ENCODE measurements at regions not wholly inside any gene's neighbourhood (a gene's known extent, or its start where the extent isn't known, plus 50 kb on each side); places are given as distances from the start of the nearest gene placed in this dataset.

DNA sequence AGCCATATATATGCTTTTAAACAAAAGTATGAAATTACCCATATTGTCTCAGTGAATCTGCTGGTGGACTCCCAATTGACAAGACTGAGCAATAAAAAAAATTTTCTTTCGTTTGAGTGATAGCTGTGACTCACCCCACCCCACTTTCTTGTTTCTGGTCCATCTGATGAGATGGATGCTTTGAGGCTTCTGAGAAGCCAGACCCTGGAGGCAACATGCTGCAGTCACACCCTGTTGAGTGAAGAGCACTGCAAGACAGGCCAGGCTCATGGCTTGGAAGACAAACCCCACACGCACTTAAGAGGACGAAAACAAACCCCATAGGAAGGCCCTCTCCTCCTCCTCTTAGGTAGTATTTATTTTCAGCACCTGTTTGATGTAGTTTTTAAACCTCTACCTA, 276.0 kb upstream of the TTC14 start:
- H3K27me3 ChIP-seq (ENCODE audit: control insufficient read depth, insufficient read depth, low read length): no peaks in the 10 kb centered on the region
- DNase-seq (ENCODE audit: low read depth): no peak
- H3K36me3 ChIP-seq (ENCODE audit: control insufficient read depth, insufficient read depth, low read length): no peaks in the 10 kb centered on the region
- TF ChIP-seq, protein P1, sequence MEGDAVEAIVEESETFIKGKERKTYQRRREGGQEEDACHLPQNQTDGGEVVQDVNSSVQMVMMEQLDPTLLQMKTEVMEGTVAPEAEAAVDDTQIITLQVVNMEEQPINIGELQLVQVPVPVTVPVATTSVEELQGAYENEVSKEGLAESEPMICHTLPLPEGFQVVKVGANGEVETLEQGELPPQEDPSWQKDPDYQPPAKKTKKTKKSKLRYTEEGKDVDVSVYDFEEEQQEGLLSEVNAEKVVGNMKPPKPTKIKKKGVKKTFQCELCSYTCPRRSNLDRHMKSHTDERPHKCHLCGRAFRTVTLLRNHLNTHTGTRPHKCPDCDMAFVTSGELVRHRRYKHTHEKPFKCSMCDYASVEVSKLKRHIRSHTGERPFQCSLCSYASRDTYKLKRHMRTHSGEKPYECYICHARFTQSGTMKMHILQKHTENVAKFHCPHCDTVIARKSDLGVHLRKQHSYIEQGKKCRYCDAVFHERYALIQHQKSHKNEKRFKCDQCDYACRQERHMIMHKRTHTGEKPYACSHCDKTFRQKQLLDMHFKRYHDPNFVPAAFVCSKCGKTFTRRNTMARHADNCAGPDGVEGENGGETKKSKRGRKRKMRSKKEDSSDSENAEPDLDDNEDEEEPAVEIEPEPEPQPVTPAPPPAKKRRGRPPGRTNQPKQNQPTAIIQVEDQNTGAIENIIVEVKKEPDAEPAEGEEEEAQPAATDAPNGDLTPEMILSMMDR (IDR thresholded peaks at IDR 0.05; ENCODE audit: insufficient read depth, low read length, poor library complexity, severe bottlenecking): no peak
- H3K4me3 ChIP-seq (ENCODE audit: low read depth, low read length): no peak overlapping the region

DNA sequence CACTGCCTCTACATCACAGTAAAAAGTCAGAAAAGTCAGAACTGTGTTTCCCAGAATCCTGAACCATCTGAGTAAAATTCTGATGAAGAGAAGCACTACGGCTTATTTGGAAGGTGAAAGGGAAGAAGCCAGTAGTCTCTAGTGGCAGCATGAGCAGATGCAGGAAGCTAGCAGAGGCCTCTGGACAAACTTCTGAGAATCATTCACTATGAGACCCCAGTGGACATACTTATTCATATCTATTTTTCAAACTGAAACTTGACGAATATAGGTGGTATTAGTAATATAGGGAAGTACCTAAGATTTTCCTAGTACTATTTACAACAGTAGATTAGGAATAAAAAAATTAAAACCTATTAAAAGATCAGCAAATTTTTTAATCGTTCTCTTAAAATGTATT, 272.8 kb upstream of the TTC14 start:
- DNase-seq (ENCODE audit: low read depth): no peak
- TF ChIP-seq, protein P1 (IDR thresholded peaks at IDR 0.05; ENCODE audit: insufficient read depth, low read length, poor library complexity, severe bottlenecking): no peak
- no peaks in the 10 kb centered on the region for H3K27me3 ChIP-seq (ENCODE audit: control insufficient read depth, insufficient read depth, low read length)

DNA sequence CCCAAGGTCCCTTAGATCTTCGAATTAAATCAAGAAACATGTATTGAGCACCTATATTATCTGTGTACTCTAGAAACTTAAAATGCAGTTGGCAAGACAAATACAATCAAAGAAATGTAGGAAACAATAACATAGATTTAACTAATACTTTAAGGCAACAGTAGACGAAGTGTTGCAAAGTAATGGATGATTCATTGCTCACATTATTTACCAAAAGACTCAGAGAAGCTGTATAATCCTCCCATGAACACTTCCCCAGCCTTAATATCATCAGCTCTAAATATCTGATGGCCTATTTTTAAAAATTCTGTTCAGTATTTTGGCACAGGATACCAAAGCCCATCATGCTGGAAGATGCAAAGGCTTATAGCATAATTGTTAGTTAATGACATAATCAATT, 272.1 kb upstream of the TTC14 start:
- TF ChIP-seq, protein P1 (IDR thresholded peaks at IDR 0.05; ENCODE audit: insufficient read depth, low read length, poor library complexity, severe bottlenecking): no peak
- H3K4me3 ChIP-seq (ENCODE audit: low read depth, low read length): no peak overlapping the region
- no peak for DNase-seq (ENCODE audit: low read depth)

More for the DNA sequence above, 272.8 kb upstream of the TTC14 start:
- no peak overlapping the region for H3K4me3 ChIP-seq (ENCODE audit: low read depth, low read length)
- H3K36me3 ChIP-seq (ENCODE audit: control insufficient read depth, insufficient read depth, low read length): no peaks in the 10 kb centered on the region

DNA sequence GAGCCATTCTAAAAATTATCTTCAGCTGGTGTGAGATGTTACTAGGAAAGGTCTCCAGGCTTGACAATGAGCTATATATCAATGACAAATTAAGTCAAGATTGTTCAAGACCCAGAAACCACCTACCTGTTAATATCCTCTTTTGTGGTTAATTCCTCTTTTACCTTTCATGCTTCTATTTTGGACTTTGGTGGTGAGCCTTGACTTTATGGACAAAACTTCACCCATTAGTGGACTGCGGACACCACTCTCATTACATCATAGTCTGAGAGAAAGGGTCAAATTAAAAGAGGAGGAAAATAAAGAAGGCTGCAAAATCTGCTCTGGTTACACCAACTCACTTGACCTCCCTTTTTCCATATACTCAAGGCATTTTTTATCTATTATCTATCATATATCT, 271.5 kb upstream of the TTC14 start:
- no peak for DNase-seq (ENCODE audit: low read depth)
- Histone ChIP-seq H3K27me3 (ENCODE audit: control insufficient read depth, insufficient read depth, low read length) (no peaks in the 10 kb centered on the region), H3K36me3 (ENCODE audit: control insufficient read depth, insufficient read depth, low read length) (no peaks in the 10 kb centered on the region), H3K4me3 (ENCODE audit: low read depth, low read length) (no peak overlapping the region)
- TF ChIP-seq, protein P1 (IDR thresholded peaks at IDR 0.05; ENCODE audit: insufficient read depth, low read length, poor library complexity, severe bottlenecking): no peak

More for the DNA sequence above, 272.1 kb upstream of the TTC14 start:
- Histone ChIP-seq H3K27me3 (ENCODE audit: control insufficient read depth, insufficient read depth, low read length) (no peaks in the 10 kb centered on the region), H3K36me3 (ENCODE audit: control insufficient read depth, insufficient read depth, low read length) (no peaks in the 10 kb centered on the region)

DNA sequence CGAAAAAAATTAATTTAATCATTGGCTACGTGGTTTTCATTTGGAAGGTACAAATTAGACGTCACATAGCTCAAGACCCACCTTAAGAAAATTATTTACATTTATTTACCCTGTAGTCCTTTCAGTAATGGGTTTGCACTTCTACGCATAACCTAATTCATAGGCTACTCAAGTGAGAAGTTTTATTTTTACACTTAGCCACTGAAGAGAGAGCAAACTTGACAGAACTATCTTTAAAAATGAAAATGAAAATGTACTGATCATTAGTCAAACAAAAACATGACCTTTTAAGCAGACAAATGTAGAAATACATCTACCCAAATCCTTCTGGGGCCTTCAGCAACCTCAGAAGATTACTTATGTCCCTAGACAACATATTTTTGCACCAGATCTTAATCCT, 269.4 kb upstream of the TTC14 start:
- TF ChIP-seq, protein P1 (IDR thresholded peaks at IDR 0.05; ENCODE audit: insufficient read depth, low read length, poor library complexity, severe bottlenecking): no peak
- Histone ChIP-seq H3K4me3 (ENCODE audit: low read depth, low read length) (no peak overlapping the region), H3K27me3 (ENCODE audit: control insufficient read depth, insufficient read depth, low read length) (no peaks in the 10 kb centered on the region), H3K36me3 (ENCODE audit: control insufficient read depth, insufficient read depth, low read length) (no peaks in the 10 kb centered on the region)
- DNase-seq (ENCODE audit: low read depth): no peak

DNA sequence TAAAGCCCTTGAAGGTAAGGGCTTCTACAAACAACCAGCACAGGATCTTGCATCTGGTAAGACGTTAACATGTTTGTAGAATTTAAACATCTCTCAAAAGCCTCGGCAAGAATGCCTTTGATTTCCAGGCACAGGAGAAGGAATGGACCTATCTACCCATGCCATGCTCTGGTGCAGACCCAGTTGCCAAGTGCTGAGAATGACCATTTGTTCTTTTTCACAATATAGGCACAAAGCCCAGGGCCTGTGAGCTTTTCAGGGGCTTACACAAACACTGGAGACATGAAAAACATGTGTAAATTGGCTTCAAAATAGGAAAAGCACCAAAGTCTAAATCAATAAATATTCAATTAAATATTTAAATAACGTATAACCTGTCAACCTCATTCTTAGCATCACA, 266.9 kb upstream of the TTC14 start:
- no peak for DNase-seq (ENCODE audit: low read depth)
- Histone ChIP-seq H3K36me3 (ENCODE audit: control insufficient read depth, insufficient read depth, low read length) (no peaks in the 10 kb centered on the region), H3K4me3 (ENCODE audit: low read depth, low read length) (no peak overlapping the region), H3K27me3 (ENCODE audit: control insufficient read depth, insufficient read depth, low read length) (no peaks in the 10 kb centered on the region)
- TF ChIP-seq, protein P1 (IDR thresholded peaks at IDR 0.05; ENCODE audit: insufficient read depth, low read length, poor library complexity, severe bottlenecking): no peak

All from kidney epithelial cell (primary cell).